Rectal smooth muscle tissue (tissue), 1 donor: ENCODE measurements at regions not wholly inside any gene's neighbourhood (a gene's known extent, or its start where the extent isn't known, plus 50 kb on each side); places are given as distances from the start of the nearest gene placed in this dataset.

Source experiments
- H3K27ac ChIP-seq: one replicate; pipeline ENCODE4 v1.7.0; 2013; ENCODE audit warnings: low read depth, low read length, inconsistent platforms
- H3K27me3 ChIP-seq: one replicate; pipeline ENCODE4 v1.7.0; 2013; ENCODE audit warnings: low read length; ENCODE audit not compliant: control insufficient read depth, insufficient read depth
- H3K36me3 ChIP-seq: one replicate; pipeline ENCODE4 v1.7.0; 2013; ENCODE audit warnings: low read length; ENCODE audit not compliant: control insufficient read depth, insufficient read depth
- H3K4me1 ChIP-seq: one replicate; pipeline ENCODE4 v1.7.0; 2013; ENCODE audit warnings: low read length; ENCODE audit not compliant: control insufficient read depth, insufficient read depth
- H3K4me3 ChIP-seq: one replicate; pipeline ENCODE4 v1.7.0; 2013; ENCODE audit warnings: low read length
- H3K9ac ChIP-seq: one replicate; pipeline ENCODE4 v1.7.0; 2013; ENCODE audit warnings: low read length

DNA sequence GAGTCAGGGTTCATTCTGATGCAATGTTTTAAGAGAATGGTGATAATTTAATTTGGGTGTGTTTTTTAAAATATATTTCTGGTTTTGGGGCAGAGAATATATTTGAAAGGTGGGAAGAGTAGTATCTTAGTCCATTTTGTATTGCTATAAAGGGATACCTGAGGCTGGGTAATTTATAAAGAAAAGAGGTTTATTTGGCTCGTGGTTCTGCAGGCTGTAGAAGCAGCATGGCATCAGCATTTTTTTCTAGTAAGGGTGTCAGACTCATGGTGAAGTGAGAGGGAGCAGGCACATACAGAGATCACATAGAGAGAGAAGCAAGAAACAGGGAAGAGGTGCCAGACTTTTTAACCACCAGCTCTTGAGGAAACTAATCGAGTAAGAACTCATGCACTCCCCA is 152.7 kb downstream of the SHOX2 start:
- no peaks in the 10 kb centered on the region for H3K36me3 ChIP-seq
- H3K4me1 ChIP-seq, result no peaks in the 10 kb centered on the region
- H3K4me3 ChIP-seq, result no peak overlapping the region
- no peak overlapping the region for H3K9ac ChIP-seq
- H3K27me3 ChIP-seq, result no peaks in the 10 kb centered on the region
- H3K27ac ChIP-seq, result no peak overlapping the region

DNA sequence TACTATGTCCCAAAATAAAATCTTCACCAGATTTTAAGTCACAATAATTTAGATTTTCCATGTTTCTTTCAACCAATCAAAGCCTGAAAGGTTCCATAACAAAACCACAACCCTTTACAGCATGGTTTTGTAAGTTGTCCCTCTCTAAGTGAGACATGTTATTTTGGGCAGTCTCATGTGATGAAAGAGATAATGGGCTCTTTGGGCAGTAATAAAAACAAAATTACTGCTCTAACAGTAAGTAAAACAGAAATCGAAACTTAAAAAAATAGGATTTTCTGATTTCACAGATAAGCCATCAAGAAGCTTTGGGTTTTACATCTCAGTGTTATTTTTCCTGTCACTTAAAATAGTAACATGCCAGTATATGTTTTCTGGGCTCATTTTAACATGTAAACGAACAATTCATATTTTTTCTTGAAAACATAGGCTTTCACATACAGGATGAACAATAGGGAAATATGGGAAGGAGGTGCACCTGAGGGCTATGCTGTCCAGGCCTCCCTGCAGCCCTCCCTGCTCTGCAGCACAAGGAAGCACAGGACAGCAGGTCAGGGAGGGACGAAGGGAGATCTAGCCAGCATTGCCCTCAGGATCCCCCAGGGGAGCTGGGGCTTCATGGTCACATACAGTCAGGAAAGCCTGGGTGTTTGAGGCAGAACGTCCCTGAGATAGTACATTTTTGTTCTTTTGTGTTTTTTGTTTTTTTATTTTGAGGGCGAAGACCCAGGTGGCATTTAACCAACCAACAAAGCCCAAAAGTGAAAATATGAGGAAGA is 157.4 kb downstream of the SHOX2 start:
- no peaks in the 10 kb centered on the region for H3K4me1 ChIP-seq
- H3K36me3 ChIP-seq, result no peaks in the 10 kb centered on the region
- H3K4me3 ChIP-seq, result no peak overlapping the region
- H3K27me3 ChIP-seq, result no peaks in the 10 kb centered on the region
- H3K9ac ChIP-seq, result no peak overlapping the region
- no peak overlapping the region for H3K27ac ChIP-seq

GRCh38 chr3:157939166-157939565 is 167.1 kb downstream of the SHOX2 start:
- Histone ChIP-seq H3K36me3 (no peaks in the 10 kb centered on the region), H3K9ac (no peak overlapping the region), H3K27ac (no peak overlapping the region), H3K4me1 (no peaks in the 10 kb centered on the region), H3K27me3 (no peaks in the 10 kb centered on the region), H3K4me3 (no peak overlapping the region)

- Histone ChIP-seq H3K4me3 (no peak overlapping the region), H3K27ac (no peak overlapping the region), H3K9ac (no peak overlapping the region), H3K36me3 (no peaks in the 10 kb centered on the region), H3K27me3 (no peaks in the 10 kb centered on the region), H3K4me1 (no peaks in the 10 kb centered on the region)
Measured at GRCh38 chr3:157938154-157938779, 168.0 kb downstream of the SHOX2 start.

DNA sequence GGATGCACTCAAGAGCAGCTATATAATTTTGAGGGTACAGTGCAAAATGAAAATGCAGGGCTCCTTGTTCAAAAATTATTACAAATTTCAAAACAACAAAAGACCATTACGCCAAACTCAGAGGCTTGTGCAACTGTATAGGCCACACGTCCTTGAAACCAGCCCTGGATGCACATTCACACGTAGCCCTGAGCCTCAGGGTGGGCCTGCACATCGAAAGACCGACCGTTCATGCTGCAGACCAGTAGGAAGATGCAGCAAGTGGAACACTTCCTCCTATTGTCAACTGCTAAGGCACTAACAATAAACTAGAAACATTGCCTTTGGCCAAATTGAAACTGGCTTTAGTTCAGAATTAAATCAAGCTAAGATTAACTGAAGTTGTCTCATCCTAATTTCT is 174.7 kb downstream of the SHOX2 start:
- Histone ChIP-seq H3K4me1 (no peaks in the 10 kb centered on the region), H3K27ac (no peak overlapping the region), H3K36me3 (no peaks in the 10 kb centered on the region), H3K4me3 (no peak overlapping the region), H3K9ac (no peak overlapping the region), H3K27me3 (no peaks in the 10 kb centered on the region)

GRCh38 chr3:157930000-157930780 is 176.0 kb downstream of the SHOX2 start:
- no peak overlapping the region for H3K4me3 ChIP-seq
- no peak overlapping the region for H3K27ac ChIP-seq
- no peak overlapping the region for H3K9ac ChIP-seq
- no peaks in the 10 kb centered on the region for H3K27me3 ChIP-seq
- H3K36me3 ChIP-seq, result no peaks in the 10 kb centered on the region
- H3K4me1 ChIP-seq, result no peaks in the 10 kb centered on the region

GRCh38 chr3:157926822-157927221 is 179.4 kb downstream of the SHOX2 start:
- Histone ChIP-seq H3K36me3 (no peaks in the 10 kb centered on the region), H3K9ac (no peak overlapping the region), H3K27me3 (no peaks in the 10 kb centered on the region), H3K4me3 (no peak overlapping the region), H3K27ac (no peak overlapping the region), H3K4me1 (no peaks in the 10 kb centered on the region)

DNA sequence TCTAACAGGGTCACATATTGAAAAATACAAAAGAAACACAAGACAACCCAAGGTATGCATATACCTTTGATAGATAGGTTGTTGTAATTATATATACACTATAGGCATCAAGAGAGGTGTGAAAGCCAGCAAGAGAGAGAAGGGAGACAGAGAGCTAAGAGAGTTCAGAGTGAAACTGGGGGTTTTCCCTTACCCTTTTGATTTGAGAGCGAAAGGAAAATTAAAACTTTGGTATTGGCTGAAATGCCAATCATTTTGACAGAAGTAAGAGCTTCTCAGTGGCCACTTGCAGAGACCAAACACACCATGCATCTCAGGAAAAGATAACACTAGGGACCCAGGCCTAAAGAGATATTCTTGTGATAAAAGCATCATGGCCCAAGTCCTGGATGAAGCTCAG is 183.6 kb downstream of the SHOX2 start:
- Histone ChIP-seq H3K4me3 (no peak overlapping the region), H3K27me3 (no peaks in the 10 kb centered on the region), H3K9ac (no peak overlapping the region), H3K27ac (no peak overlapping the region), H3K36me3 (no peaks in the 10 kb centered on the region), H3K4me1 (no peaks in the 10 kb centered on the region)

DNA sequence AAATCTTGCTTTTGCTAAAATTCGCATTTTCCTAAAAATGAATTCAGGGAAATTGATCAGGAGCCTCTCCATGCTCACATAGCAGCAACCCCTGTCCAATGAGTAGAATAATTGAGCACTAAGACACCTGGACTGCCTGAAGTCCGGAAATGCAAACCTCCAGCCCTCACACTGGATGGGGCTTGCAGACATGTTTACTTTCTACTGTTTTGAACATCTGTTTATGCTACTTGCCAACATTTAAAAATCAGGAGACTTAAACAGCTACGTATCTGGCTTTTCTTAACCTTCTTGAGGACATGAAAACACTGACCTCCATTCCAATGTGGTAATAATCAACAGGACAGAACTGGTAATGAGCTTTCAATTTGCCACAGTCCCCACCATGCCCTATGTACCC is 184.4 kb downstream of the SHOX2 start:
- Histone ChIP-seq H3K9ac (no peak overlapping the region), H3K27ac (no peak overlapping the region)

DNA sequence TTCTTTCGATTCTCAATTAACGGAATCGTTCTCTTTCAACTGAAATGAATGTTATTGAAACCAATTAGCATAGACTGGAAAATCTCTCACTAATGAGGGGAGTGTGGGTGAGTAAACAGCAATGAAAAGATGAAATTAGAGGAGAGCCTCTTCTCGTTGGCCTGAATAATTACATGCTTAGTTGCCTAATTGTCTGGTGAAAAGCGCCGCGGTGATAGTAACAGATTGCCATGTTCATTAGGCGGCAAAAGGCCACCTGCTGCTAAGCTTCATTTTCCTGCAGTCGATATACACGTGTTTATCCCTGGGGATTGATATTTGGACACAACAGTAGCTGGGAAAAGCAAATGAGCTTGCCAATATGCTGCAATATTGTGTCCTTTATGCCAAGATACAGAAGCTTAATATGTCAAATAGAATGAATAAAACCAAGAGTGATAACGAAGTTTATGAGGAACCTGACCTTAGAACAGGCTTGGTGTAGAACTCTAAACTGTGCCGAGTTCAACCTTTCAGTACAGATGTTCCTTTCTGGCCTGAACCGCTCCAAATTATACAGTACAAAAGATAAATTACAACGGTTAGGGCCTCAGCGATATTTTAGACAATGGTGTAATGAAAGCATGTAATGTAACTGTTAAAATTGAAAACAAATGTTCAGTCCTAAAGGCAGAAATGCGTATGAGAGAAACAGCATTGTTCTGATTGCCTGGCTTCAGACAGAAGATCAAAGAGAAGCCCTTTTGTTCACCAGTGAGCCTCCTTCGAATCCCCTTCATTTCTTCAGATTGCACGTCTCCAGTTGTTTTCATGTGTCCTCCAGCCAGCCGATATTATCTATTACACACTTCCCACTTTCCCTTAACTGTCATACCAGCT is 185.2 kb downstream of the SHOX2 start:
- H3K4me1 ChIP-seq, result no peaks in the 10 kb centered on the region
- no peaks in the 10 kb centered on the region for H3K27me3 ChIP-seq
- no peak overlapping the region for H3K27ac ChIP-seq
- no peak overlapping the region for H3K4me3 ChIP-seq
- H3K36me3 ChIP-seq, result no peaks in the 10 kb centered on the region
- H3K9ac ChIP-seq, result no peak overlapping the region

More for the DNA sequence above, 184.4 kb downstream of the SHOX2 start:
- no peak overlapping the region for H3K4me3 ChIP-seq
- no peaks in the 10 kb centered on the region for H3K36me3 ChIP-seq
- H3K4me1 ChIP-seq, result no peaks in the 10 kb centered on the region
- H3K27me3 ChIP-seq, result no peaks in the 10 kb centered on the region

- no peaks in the 10 kb centered on the region for H3K36me3 ChIP-seq
- H3K4me1 ChIP-seq, result no peaks in the 10 kb centered on the region
- no peaks in the 10 kb centered on the region for H3K27me3 ChIP-seq
- no peak overlapping the region for H3K27ac ChIP-seq
- no peak overlapping the region for H3K9ac ChIP-seq
- no peak overlapping the region for H3K4me3 ChIP-seq
Measured at GRCh38 chr3:157919319-157919887, 186.8 kb downstream of the SHOX2 start.

DNA sequence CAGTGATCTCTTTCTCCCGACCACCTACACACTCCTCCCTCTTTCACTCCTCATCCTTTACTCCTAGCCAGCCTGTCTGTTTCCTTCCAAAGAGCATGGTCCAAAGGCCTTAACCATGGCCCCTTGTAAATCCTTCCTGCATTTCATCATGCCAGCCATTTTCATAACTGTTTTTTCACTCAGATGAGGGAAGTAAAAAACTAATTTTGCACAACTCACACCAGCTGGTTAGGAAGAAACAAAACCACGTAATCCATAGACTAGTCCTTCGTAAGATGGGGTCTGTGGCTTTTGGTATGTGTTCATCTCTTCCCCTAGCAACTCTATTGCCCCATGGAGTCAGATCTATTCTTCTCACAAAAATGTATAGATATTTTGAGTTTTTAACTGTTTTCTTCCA is 187.8 kb downstream of the SHOX2 start:
- no peaks in the 10 kb centered on the region for H3K27me3 ChIP-seq
- peaks cover 3% of the 10 kb centered on the region for H3K4me1 ChIP-seq
- H3K4me3 ChIP-seq, result no peak overlapping the region
- H3K36me3 ChIP-seq, result no peaks in the 10 kb centered on the region
- H3K27ac ChIP-seq, result no peak overlapping the region
- no peak overlapping the region for H3K9ac ChIP-seq
